ENCODE measurements at regions not wholly inside any gene's neighbourhood (a gene's known extent, or its start where the extent isn't known, plus 50 kb on each side); places are given as distances from the start of the nearest gene placed in this dataset.
"Not testable (repeated sequence)": the region's sequence is repeated elsewhere in the genome, so short reads cannot be mapped to it uniquely, and the experiment has no call there.

DNA sequence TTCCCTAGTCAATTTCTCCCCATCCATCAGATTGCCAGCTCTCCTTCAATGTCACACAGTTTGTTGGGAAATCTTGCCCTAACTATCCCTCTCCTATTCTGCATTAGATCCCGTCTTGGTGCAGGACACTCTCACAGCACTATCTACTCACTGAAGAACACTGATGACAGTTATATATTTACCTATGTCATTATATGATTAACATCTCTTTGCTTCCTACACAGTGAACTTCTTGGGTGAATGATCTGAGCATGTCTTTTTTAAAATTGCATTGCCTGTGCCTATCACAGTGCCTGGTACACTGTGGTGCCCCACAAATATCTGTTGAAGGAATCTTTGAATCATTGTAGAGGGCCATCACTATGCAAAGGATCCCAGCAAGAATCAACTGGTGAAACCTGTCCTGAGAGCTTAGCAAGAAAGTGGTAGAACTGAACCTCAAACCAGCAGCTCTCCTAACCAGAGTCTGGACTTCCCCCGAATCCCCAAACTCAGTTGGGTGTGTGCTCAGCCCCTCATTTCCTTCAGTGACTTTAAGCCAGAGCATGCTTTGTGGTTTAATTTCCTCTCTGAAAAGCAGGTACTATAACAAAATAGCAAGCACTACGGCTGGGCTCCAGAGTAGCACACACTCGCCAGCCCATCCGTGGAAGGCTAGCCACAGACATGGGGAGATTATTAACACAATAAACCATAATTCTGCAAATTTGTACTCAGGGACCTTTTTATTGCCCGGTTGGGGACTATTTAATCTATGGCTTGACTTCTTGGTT, 680.7 kb upstream of the SALL1 start:
- no peak overlapping the region for H3K9ac ChIP-seq (ENCODE audit: low read length)
- no peaks in the 10 kb centered on the region for H4K20me1 ChIP-seq (ENCODE audit: insufficient read depth, low read length)
- no peak overlapping the region for H2AFZ ChIP-seq (ENCODE audit: low read depth, low read length)
- no peak overlapping the region for H3K4me3 ChIP-seq (ENCODE audit: low read length)
- H3K9me3 ChIP-seq (ENCODE audit: insufficient read depth, low read length), result no peaks in the 10 kb centered on the region
- no peaks in the 10 kb centered on the region for H3K4me1 ChIP-seq (ENCODE audit: low read length)
- no peaks in the 10 kb centered on the region for H3K27me3 ChIP-seq (ENCODE audit: low read depth, low read length)
- no peaks in the 10 kb centered on the region for H3K79me2 ChIP-seq (ENCODE audit: low read length)
- TF ChIP-seq, protein P1, sequence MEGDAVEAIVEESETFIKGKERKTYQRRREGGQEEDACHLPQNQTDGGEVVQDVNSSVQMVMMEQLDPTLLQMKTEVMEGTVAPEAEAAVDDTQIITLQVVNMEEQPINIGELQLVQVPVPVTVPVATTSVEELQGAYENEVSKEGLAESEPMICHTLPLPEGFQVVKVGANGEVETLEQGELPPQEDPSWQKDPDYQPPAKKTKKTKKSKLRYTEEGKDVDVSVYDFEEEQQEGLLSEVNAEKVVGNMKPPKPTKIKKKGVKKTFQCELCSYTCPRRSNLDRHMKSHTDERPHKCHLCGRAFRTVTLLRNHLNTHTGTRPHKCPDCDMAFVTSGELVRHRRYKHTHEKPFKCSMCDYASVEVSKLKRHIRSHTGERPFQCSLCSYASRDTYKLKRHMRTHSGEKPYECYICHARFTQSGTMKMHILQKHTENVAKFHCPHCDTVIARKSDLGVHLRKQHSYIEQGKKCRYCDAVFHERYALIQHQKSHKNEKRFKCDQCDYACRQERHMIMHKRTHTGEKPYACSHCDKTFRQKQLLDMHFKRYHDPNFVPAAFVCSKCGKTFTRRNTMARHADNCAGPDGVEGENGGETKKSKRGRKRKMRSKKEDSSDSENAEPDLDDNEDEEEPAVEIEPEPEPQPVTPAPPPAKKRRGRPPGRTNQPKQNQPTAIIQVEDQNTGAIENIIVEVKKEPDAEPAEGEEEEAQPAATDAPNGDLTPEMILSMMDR (IDR thresholded peaks at IDR 0.05; ENCODE audit: low read depth, low read length), result no peak
- no peak for TF ChIP-seq EZH2phosphoT487 (IDR thresholded peaks at IDR 0.05; ENCODE audit: low read depth)
- H3K4me2 ChIP-seq (ENCODE audit: low read length), result no peak overlapping the region
- H3K27ac ChIP-seq (ENCODE audit: low read length), result no peak overlapping the region
- H3K36me3 ChIP-seq (replicated peaks; ENCODE audit: low read depth, low read length), result no peaks in the 10 kb centered on the region

DNA sequence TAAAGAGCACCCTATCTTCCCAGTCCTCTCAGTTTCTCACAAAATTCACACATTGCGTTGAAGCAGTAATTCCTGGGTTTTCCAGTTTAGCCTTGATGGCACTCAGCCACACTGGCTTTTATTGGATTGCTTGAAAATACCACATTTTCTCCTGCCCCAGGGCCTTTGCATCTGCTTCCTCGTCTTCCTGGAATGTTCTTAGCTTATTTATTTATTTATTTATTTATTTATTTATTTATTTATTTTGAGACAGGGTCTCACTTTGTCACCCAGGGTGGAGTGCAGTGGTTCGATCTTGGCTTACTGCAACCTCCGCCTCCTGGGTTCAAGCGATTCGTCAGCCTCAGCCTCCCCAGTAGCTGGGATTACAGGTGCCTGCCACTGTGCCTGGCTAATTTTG, 680.0 kb upstream of the SALL1 start:
- not testable (repeated sequence) for H3K27me3 ChIP-seq (ENCODE audit: low read depth, low read length); H3K9ac ChIP-seq (ENCODE audit: low read length); H3K4me1 ChIP-seq (ENCODE audit: low read length); H3K27ac ChIP-seq (ENCODE audit: low read length); H3K9me3 ChIP-seq (ENCODE audit: insufficient read depth, low read length); H3K79me2 ChIP-seq (ENCODE audit: low read length); H3K36me3 ChIP-seq (replicated peaks; ENCODE audit: low read depth, low read length); H2AFZ ChIP-seq (ENCODE audit: low read depth, low read length); H3K4me2 ChIP-seq (ENCODE audit: low read length); H3K4me3 ChIP-seq (ENCODE audit: low read length); H4K20me1 ChIP-seq (ENCODE audit: insufficient read depth, low read length)

DNA sequence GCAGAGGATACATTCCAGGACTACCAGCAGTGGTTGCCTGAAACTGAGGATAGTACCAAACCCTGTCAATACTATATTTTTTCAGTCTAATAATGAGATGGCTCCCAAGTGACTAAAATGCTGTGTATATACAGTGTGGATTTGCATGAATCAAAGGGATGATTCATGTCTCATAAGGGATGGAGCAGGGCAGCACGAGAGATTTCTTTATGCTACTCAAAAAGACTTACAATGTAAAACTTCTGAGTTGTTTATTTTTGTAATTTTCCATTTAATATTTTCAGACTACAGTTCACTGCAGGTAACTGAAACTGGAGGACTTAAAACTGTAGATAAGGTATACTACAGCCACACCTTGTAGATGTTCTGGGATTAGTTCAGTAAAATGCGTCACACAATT, 674.7 kb upstream of the SALL1 start:
- H3K27me3 ChIP-seq (ENCODE audit: low read depth, low read length), result no peaks in the 10 kb centered on the region
- H4K20me1 ChIP-seq (ENCODE audit: insufficient read depth, low read length), result no peaks in the 10 kb centered on the region
- H3K9me3 ChIP-seq (ENCODE audit: insufficient read depth, low read length), result no peaks in the 10 kb centered on the region
- H2AFZ ChIP-seq (ENCODE audit: low read depth, low read length), result no peak overlapping the region
- H3K4me3 ChIP-seq (ENCODE audit: low read length), result no peak overlapping the region
- H3K79me2 ChIP-seq (ENCODE audit: low read length), result no peaks in the 10 kb centered on the region
- no peaks in the 10 kb centered on the region for H3K4me1 ChIP-seq (ENCODE audit: low read length)
- H3K36me3 ChIP-seq (replicated peaks; ENCODE audit: low read depth, low read length), result no peaks in the 10 kb centered on the region
- no peak overlapping the region for H3K9ac ChIP-seq (ENCODE audit: low read length)
- H3K27ac ChIP-seq (ENCODE audit: low read length), result no peak overlapping the region
- TF ChIP-seq, protein P1 (IDR thresholded peaks at IDR 0.05; ENCODE audit: low read depth, low read length), result no peak
- TF ChIP-seq EZH2phosphoT487 (IDR thresholded peaks at IDR 0.05; ENCODE audit: low read depth), result no peak
- H3K4me2 ChIP-seq (ENCODE audit: low read length), result no peak overlapping the region

DNA sequence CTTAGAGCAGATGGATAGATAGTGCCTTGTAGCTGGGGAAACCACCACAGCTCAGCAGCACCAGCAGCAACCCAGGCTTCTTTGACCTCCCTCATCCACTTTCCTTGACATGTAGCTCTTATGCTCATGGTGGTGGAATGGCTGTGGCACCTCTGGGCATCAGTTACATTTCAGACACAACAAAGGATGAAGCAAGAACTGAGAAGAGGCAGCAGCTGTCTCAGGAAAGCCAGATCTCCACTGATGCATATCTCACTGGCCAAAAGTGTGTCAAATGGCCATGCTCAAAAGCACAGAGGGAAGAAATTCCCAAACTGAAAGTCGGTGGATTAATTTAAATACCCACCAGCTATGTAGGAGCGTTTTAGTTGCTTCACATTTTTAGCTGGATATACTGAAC, 671.4 kb upstream of the SALL1 start:
- Histone ChIP-seq H3K9me3 (ENCODE audit: insufficient read depth, low read length) (no peaks in the 10 kb centered on the region), H3K9ac (ENCODE audit: low read length) (no peak overlapping the region), H3K36me3 (replicated peaks; ENCODE audit: low read depth, low read length) (no peaks in the 10 kb centered on the region), H2AFZ (ENCODE audit: low read depth, low read length) (no peak overlapping the region), H3K27me3 (ENCODE audit: low read depth, low read length) (no peaks in the 10 kb centered on the region), H3K4me3 (ENCODE audit: low read length) (no peak overlapping the region), H3K27ac (ENCODE audit: low read length) (no peak overlapping the region), H4K20me1 (ENCODE audit: insufficient read depth, low read length) (no peaks in the 10 kb centered on the region), H3K79me2 (ENCODE audit: low read length) (no peaks in the 10 kb centered on the region), H3K4me1 (ENCODE audit: low read length) (no peaks in the 10 kb centered on the region), H3K4me2 (ENCODE audit: low read length) (no peak overlapping the region)
- TF ChIP-seq, protein P1 (IDR thresholded peaks at IDR 0.05; ENCODE audit: low read depth, low read length), result no peak
- TF ChIP-seq EZH2phosphoT487 (IDR thresholded peaks at IDR 0.05; ENCODE audit: low read depth), result no peak
